Right kidney (tissue), 1 donor: ENCODE measurements at regions not wholly inside any gene's neighbourhood (a gene's known extent, or its start where the extent isn't known, plus 50 kb on each side); places are given as distances from the start of the nearest gene placed in this dataset.
"Not testable (repeated sequence)": the region's sequence is repeated elsewhere in the genome, so short reads cannot be mapped to it uniquely, and the experiment has no call there.

Experiments used
- DNase-seq: peaks from one replicate; pipeline ENCODE4 v3.0.0-alpha.2; 2016

GRCh38 chr9:24342457-24342856 lies 203.2 kb downstream of the IZUMO3 start:
- DNase-seq, result no peak

GRCh38 chr9:24333629-24334028 lies 212.1 kb downstream of the IZUMO3 start:
- no peak for DNase-seq

GRCh38 chr9:24298912-24299311 lies 246.8 kb downstream of the IZUMO3 start:
- DNase-seq, result no peak

- DNase-seq, result no peak
These were observed 247.8 kb downstream of the IZUMO3 start for GRCh38 chr9:24297931-24298330.

- DNase-seq, result no peak
These were observed 249.6 kb downstream of the IZUMO3 start for GRCh38 chr9:24296124-24296523.

GRCh38 chr9:24293386-24293785 lies 252.3 kb downstream of the IZUMO3 start:
- no peak for DNase-seq

- no peak for DNase-seq
These were observed 258.9 kb downstream of the IZUMO3 start for GRCh38 chr9:24286761-24287160.

- DNase-seq, result no peak
These were observed 287.1 kb downstream of the IZUMO3 start for GRCh38 chr9:24258626-24259025.

GRCh38 chr9:24257726-24258125 lies 288.0 kb downstream of the IZUMO3 start:
- no peak for DNase-seq

GRCh38 chr9:24245988-24246387 lies 299.7 kb downstream of the IZUMO3 start:
- DNase-seq, result no peak

- no peak for DNase-seq
These were observed 303.1 kb downstream of the IZUMO3 start for GRCh38 chr9:24242576-24242975.

GRCh38 chr9:24218656-24219055 lies 327.0 kb downstream of the IZUMO3 start:
- DNase-seq, result no peak

GRCh38 chr9:24210641-24211040 lies 335.1 kb downstream of the IZUMO3 start:
- DNase-seq, result no peak

GRCh38 chr9:24189986-24190385 lies 355.7 kb downstream of the IZUMO3 start:
- no peak for DNase-seq

GRCh38 chr9:24180572-24180971 lies 354.5 kb upstream of the ELAVL2 start:
- DNase-seq, result not testable (repeated sequence)

GRCh38 chr9:24144796-24145195 lies 318.8 kb upstream of the ELAVL2 start:
- no peak for DNase-seq

GRCh38 chr9:24135072-24135471 lies 309.0 kb upstream of the ELAVL2 start:
- DNase-seq, result not testable (repeated sequence)

GRCh38 chr9:24132244-24132643 lies 306.2 kb upstream of the ELAVL2 start:
- no peak for DNase-seq

- DNase-seq, result no peak
These were observed 301.5 kb upstream of the ELAVL2 start for GRCh38 chr9:24127519-24127918.

GRCh38 chr9:24118190-24118589 lies 292.1 kb upstream of the ELAVL2 start:
- no peak for DNase-seq

- DNase-seq, result no peak
These were observed 270.7 kb upstream of the ELAVL2 start for GRCh38 chr9:24096756-24097155.

GRCh38 chr9:24095246-24095645 lies 269.2 kb upstream of the ELAVL2 start:
- no peak for DNase-seq

- no peak for DNase-seq
These were observed 264.5 kb upstream of the ELAVL2 start for GRCh38 chr9:24090566-24090965.

GRCh38 chr9:24073666-24074065 lies 247.6 kb upstream of the ELAVL2 start:
- DNase-seq, result no peak

- DNase-seq, result no peak
These were observed 247.1 kb upstream of the ELAVL2 start for GRCh38 chr9:24073007-24073592.
